ENCODE measurements at regions not wholly inside any gene's neighbourhood (a gene's known extent, or its start where the extent isn't known, plus 50 kb on each side); places are given as distances from the start of the nearest gene placed in this dataset.
A peak's percentile ranks its signal among the peaks of the same experiment; 100 is the strongest.

GRCh38 chr3:13197281-13197680 is 124.1 kb upstream of the IQSEC1 start:
- Mint-ChIP-seq H3K36me3 (no peaks in the 10 kb centered on the region), H3K4me3 (no peak overlapping the region), H3K4me1 (peaks cover 19% of the 10 kb centered on the region), H3K9me3 (ENCODE audit: low read depth) (no peaks in the 10 kb centered on the region), H3K27me3 (peaks cover 38% of the 10 kb centered on the region), H3K27ac (no peak overlapping the region)
- no peak for ATAC-seq
- DNase-seq, result no peak
- CTCF ChIA-PET, result interaction anchor here (1.2 kb wide), 1 partner anchor 53 kb away, joined by 4 read pairs; no protein-coding TSS in a partner anchor

DNA sequence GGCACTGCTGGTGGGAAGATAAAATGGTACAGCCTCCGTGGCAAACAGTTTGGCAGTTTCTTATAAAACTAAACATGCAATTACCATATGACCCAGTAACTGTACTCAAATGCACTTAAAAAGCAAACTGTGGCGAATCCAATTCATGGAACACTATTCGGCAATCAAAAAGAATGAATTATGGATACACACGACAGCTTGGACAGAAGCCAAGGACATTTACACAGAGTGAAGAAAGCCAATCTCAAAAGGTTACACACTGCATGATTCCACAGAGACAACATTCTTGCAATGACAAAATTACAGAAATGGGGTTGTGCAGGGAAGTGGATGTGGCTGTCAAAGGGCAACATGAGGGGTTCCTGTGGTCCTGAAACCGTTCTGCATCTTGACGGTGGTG is 122.1 kb upstream of the IQSEC1 start:
- Mint-ChIP-seq H3K9me3 (ENCODE audit: low read depth) (no peaks in the 10 kb centered on the region), H3K27ac (no peak overlapping the region), H3K36me3 (no peaks in the 10 kb centered on the region), H3K4me3 (no peak overlapping the region), H3K4me1 (peaks cover 21% of the 10 kb centered on the region), H3K27me3 (peaks cover 28% of the 10 kb centered on the region)
- ATAC-seq (no peak), DNase-seq (no peak)
- CTCF ChIA-PET, result no interaction called here

GRCh38 chr3:13194285-13195209 is 121.3 kb upstream of the IQSEC1 start:
- no peak for ATAC-seq
- CTCF ChIA-PET, result interaction anchor here (0.5 to 1.2 kb wide), 2 partner anchors 103 to 821 kb away, joined by 3 to 4 read pairs; no protein-coding TSS in a partner anchor

DNA sequence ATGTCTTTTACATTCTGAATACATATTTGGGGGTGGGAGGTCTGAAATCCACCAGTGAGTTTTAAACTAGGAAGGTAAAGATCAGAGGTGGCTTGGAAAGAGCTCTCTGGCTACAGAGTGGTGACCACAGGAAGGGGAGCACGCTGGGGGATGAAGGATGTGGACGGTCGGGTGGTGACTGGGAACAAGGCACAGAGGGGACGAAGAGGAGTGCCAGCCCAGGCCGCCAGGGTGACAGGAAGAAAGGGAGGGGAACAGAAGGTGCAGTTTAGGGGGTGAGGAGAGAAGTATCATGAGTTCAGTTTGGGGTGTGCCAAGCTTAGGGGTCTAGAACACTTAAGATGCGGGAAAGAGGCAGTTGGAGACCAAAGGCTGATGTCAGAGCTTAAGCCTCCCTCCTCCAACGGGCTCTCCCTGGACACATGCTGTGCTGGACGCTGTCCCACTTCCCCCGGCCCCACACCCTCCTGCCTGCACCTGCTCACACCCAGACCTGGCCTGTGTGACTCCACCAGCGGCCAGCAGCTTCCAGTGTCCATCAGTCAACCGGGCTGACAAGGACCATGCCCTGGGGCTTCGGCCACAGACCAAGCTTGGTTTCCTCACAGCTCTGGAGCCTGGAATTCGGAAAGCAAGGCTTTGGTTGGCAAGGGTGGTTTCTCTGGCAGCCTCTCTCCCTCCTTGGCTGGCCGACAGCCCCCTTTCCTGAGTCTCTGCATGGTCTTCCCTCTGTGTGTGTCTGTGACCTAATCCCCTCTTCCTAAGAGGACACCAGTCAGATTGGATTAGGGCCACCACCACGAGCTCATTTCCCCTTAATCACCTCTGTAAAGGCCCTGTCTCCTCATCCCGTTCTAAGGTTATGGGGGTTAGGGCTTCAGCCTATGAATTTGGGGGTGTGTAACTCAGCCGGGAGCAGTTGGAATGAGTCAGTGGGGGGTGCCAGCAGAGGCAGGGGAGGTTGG is 120.4 kb upstream of the IQSEC1 start:
- no peak overlapping the region for H3K27ac Mint-ChIP-seq

More at GRCh38 chr3:13194285-13195209, 121.3 kb upstream of the IQSEC1 start:
- Mint-ChIP-seq H3K4me3 (no peak overlapping the region), H3K27ac (no peak overlapping the region), H3K27me3 (peaks cover 21% of the 10 kb centered on the region), H3K36me3 (peaks cover 1% of the 10 kb centered on the region), H3K4me1 (peaks cover 28% of the 10 kb centered on the region), H3K9me3 (ENCODE audit: low read depth) (peaks cover 1% of the 10 kb centered on the region)
- DNase-seq, result no peak

DNA sequence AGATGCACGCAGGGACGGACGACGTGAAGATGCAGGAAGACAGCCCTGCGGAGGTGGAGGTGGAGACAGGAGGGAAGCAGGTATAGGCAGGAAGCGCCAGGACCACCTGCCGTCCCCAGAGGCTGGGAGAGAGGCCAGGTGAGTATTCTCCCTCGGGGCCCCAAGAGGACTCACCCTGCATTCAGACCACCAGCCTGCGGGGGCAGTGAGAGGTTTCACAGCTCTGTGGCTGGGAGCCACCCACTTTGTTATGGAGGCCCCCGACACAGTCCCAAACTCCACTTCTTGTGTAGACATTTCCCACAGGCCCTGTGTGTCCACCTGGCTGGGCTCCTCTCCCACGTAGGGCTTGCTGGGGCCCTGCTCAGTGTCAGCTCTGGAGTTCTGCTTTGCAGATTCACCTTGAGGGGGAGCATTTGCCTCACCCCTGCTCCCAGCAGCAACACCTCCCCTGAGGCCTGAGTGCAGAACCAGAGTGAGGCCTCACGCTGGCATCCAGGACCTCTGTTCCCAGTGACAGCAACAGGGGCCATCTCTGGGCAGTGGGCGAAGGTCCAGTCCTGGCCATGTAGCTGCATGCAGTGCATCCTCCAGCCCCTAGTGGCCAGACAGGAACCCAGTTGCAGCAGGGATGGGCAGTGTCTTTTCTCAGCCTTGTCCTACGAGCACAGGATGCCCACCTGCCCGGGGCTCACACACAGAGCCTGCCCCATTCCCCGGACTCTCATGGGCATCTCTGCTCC is 119.4 kb upstream of the IQSEC1 start:
- Mint-ChIP-seq H3K4me3 (no peak overlapping the region), H3K27ac (no peak overlapping the region), H3K9me3 (ENCODE audit: low read depth) (peaks cover 2% of the 10 kb centered on the region), H3K27me3 (peaks cover 20% of the 10 kb centered on the region), H3K36me3 (peaks cover 5% of the 10 kb centered on the region), H3K4me1 (peaks cover 40% of the 10 kb centered on the region)
- no peak for DNase-seq
- CTCF ChIA-PET, result interaction anchor here (0.7 to 1.2 kb wide), 2 partner anchors 26 to 100 kb away, joined by 3 read pairs; no protein-coding TSS in a partner anchor
- ATAC-seq, result no peak

More for the DNA sequence above, 120.4 kb upstream of the IQSEC1 start:
- Mint-ChIP-seq H3K9me3 (ENCODE audit: low read depth) (peaks cover 2% of the 10 kb centered on the region), H3K27me3 (peaks cover 21% of the 10 kb centered on the region), H3K4me1 (peaks cover 37% of the 10 kb centered on the region), H3K4me3 (no peak overlapping the region), H3K36me3 (peaks cover 3% of the 10 kb centered on the region)
- CTCF ChIA-PET, result interaction anchor here (0.5 to 1.2 kb wide), 3 partner anchors 27 to 821 kb away, joined by 3 to 4 read pairs (median 3); no protein-coding TSS in a partner anchor
- DNase-seq (no peak), ATAC-seq (no peak)

GRCh38 chr3:13191016-13191415 is 117.8 kb upstream of the IQSEC1 start:
- Mint-ChIP-seq H3K9me3 (ENCODE audit: low read depth) (peaks cover 2% of the 10 kb centered on the region), H3K4me1 (peaks cover 35% of the 10 kb centered on the region), H3K36me3 (peaks cover 5% of the 10 kb centered on the region), H3K27me3 (peaks cover 20% of the 10 kb centered on the region), H3K27ac (no peak overlapping the region), H3K4me3 (no peak overlapping the region)
- ATAC-seq (no peak), DNase-seq (no peak)
- CTCF ChIA-PET, result no interaction called here

- H3K27me3 Mint-ChIP-seq, result peaks cover 17% of the 10 kb centered on the region
- peaks cover 2% of the 10 kb centered on the region for H3K9me3 Mint-ChIP-seq (ENCODE audit: low read depth)
- H3K36me3 Mint-ChIP-seq, result peaks cover 5% of the 10 kb centered on the region
- no peak for DNase-seq
- H3K27ac Mint-ChIP-seq, result no peak overlapping the region
- no peak overlapping the region for H3K4me3 Mint-ChIP-seq
- H3K4me1 Mint-ChIP-seq, result peaks cover 29% of the 10 kb centered on the region
- CTCF ChIA-PET, result interaction anchor here (0.8 kb wide), 1 partner anchor 98 kb away, joined by 3 read pairs; no protein-coding TSS in a partner anchor
- ATAC-seq, result no peak
These were observed 117.1 kb upstream of the IQSEC1 start for GRCh38 chr3:13190378-13190765.

- DNase-seq, result peak; percentile 71
- peak; percentile 82 for ATAC-seq
- peaks cover 12% of the 10 kb centered on the region for H3K27me3 Mint-ChIP-seq
- no peak overlapping the region for H3K4me3 Mint-ChIP-seq
- peaks cover 24% of the 10 kb centered on the region for H3K4me1 Mint-ChIP-seq
- H3K36me3 Mint-ChIP-seq, result peaks cover 5% of the 10 kb centered on the region
- H3K9me3 Mint-ChIP-seq (ENCODE audit: low read depth), result peaks cover 2% of the 10 kb centered on the region
- H3K27ac Mint-ChIP-seq, result peak overlapping the region; percentile 83
- CTCF ChIA-PET, result interaction anchor here (0.8 kb wide), 1 partner anchor 98 kb away, joined by 3 read pairs; no protein-coding TSS in a partner anchor
These were observed 116.6 kb upstream of the IQSEC1 start for GRCh38 chr3:13189639-13190377.

GRCh38 chr3:13188975-13189374 is 115.7 kb upstream of the IQSEC1 start:
- H3K4me3 Mint-ChIP-seq, result no peak overlapping the region
- CTCF ChIA-PET, result no interaction called here
- peaks cover 15% of the 10 kb centered on the region for H3K27me3 Mint-ChIP-seq
- peaks cover 5% of the 10 kb centered on the region for H3K36me3 Mint-ChIP-seq
- ATAC-seq (no peak), DNase-seq (no peak)
- peaks cover 2% of the 10 kb centered on the region for H3K9me3 Mint-ChIP-seq (ENCODE audit: low read depth)
- no peak overlapping the region for H3K27ac Mint-ChIP-seq
- H3K4me1 Mint-ChIP-seq, result peaks cover 21% of the 10 kb centered on the region

GRCh38 chr3:13188181-13188779 is 115.1 kb upstream of the IQSEC1 start:
- peaks cover 2% of the 10 kb centered on the region for H3K9me3 Mint-ChIP-seq (ENCODE audit: low read depth)
- H3K27me3 Mint-ChIP-seq, result peaks cover 12% of the 10 kb centered on the region
- CTCF ChIA-PET, result no interaction called here
- H3K4me3 Mint-ChIP-seq, result no peak overlapping the region
- no peak for DNase-seq
- peaks cover 5% of the 10 kb centered on the region for H3K36me3 Mint-ChIP-seq
- peaks cover 21% of the 10 kb centered on the region for H3K4me1 Mint-ChIP-seq
- no peak overlapping the region for H3K27ac Mint-ChIP-seq
- ATAC-seq, result no peak

GRCh38 chr3:13187593-13187992 is 114.4 kb upstream of the IQSEC1 start:
- Mint-ChIP-seq H3K27me3 (peaks cover 12% of the 10 kb centered on the region), H3K4me3 (no peak overlapping the region), H3K36me3 (peaks cover 5% of the 10 kb centered on the region), H3K4me1 (peaks cover 21% of the 10 kb centered on the region), H3K27ac (no peak overlapping the region), H3K9me3 (ENCODE audit: low read depth) (peaks cover 2% of the 10 kb centered on the region)
- ATAC-seq (no peak), DNase-seq (no peak)
- CTCF ChIA-PET, result no interaction called here

- H3K27ac Mint-ChIP-seq, result no peak overlapping the region
- H3K4me1 Mint-ChIP-seq, result peaks cover 21% of the 10 kb centered on the region
- ATAC-seq (no peak), DNase-seq (no peak)
- H3K27me3 Mint-ChIP-seq, result peaks cover 17% of the 10 kb centered on the region
- H3K9me3 Mint-ChIP-seq (ENCODE audit: low read depth), result peaks cover 4% of the 10 kb centered on the region
- no peak overlapping the region for H3K4me3 Mint-ChIP-seq
- CTCF ChIA-PET, result no interaction called here
- H3K36me3 Mint-ChIP-seq, result peaks cover 5% of the 10 kb centered on the region
These were observed 113.2 kb upstream of the IQSEC1 start for GRCh38 chr3:13186435-13186815.

Data from activated CD8-positive, alpha-beta memory T cell treated with anti-CD3 and anti-CD28 coated beads, Interleukin-2, amount 10 ng/mL, durations not matched to agents 7 days and 5 days (primary cell).